ENCODE measurements at regions not wholly inside any gene's neighbourhood (a gene's known extent, or its start where the extent isn't known, plus 50 kb on each side); places are given as distances from the start of the nearest gene placed in this dataset.

- intact Hi-C loops (cut with DNase I; ENCODE audit: low total_unique reads) = no loop called here
- Histone ChIP-seq H3K36me3 (no peaks in the 10 kb centered on the region), H3K4me1 (no peaks in the 10 kb centered on the region), H3K27ac (no peak overlapping the region), H3K27me3 (no peaks in the 10 kb centered on the region), H3K4me3 (no peak overlapping the region), H3K9me3 (no peaks in the 10 kb centered on the region)
- TF ChIP-seq, protein P1, sequence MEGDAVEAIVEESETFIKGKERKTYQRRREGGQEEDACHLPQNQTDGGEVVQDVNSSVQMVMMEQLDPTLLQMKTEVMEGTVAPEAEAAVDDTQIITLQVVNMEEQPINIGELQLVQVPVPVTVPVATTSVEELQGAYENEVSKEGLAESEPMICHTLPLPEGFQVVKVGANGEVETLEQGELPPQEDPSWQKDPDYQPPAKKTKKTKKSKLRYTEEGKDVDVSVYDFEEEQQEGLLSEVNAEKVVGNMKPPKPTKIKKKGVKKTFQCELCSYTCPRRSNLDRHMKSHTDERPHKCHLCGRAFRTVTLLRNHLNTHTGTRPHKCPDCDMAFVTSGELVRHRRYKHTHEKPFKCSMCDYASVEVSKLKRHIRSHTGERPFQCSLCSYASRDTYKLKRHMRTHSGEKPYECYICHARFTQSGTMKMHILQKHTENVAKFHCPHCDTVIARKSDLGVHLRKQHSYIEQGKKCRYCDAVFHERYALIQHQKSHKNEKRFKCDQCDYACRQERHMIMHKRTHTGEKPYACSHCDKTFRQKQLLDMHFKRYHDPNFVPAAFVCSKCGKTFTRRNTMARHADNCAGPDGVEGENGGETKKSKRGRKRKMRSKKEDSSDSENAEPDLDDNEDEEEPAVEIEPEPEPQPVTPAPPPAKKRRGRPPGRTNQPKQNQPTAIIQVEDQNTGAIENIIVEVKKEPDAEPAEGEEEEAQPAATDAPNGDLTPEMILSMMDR (IDR thresholded peaks at IDR 0.05) = no peak
- no peak for DNase-seq
Observed at GRCh38 chr3:65233561-65233960, 545.8 kb upstream of the ADAMTS9 start.

- TF ChIP-seq, protein P1 (IDR thresholded peaks at IDR 0.05) = no peak
- intact Hi-C loops (cut with DNase I; ENCODE audit: low total_unique reads) = no loop called here
Observed at GRCh38 chr3:65231544-65231943, 543.7 kb upstream of the ADAMTS9 start.

GRCh38 chr3:65230261-65231139, 542.7 kb upstream of the ADAMTS9 start:
- H3K4me1 ChIP-seq = no peaks in the 10 kb centered on the region
- no peak for DNase-seq
- H3K27ac ChIP-seq = no peak overlapping the region
- H3K9me3 ChIP-seq = no peaks in the 10 kb centered on the region
- no peaks in the 10 kb centered on the region for H3K36me3 ChIP-seq
- no peaks in the 10 kb centered on the region for H3K27me3 ChIP-seq
- TF ChIP-seq, protein P1 (IDR thresholded peaks at IDR 0.05) = no peak
- intact Hi-C loops (cut with DNase I; ENCODE audit: low total_unique reads) = no loop called here
- H3K4me3 ChIP-seq = no peak overlapping the region

More at GRCh38 chr3:65231544-65231943, 543.7 kb upstream of the ADAMTS9 start:
- H3K4me1 ChIP-seq = no peaks in the 10 kb centered on the region
- no peaks in the 10 kb centered on the region for H3K9me3 ChIP-seq
- no peaks in the 10 kb centered on the region for H3K36me3 ChIP-seq
- H3K27ac ChIP-seq = no peak overlapping the region
- DNase-seq = no peak
- no peak overlapping the region for H3K4me3 ChIP-seq
- no peaks in the 10 kb centered on the region for H3K27me3 ChIP-seq

DNA sequence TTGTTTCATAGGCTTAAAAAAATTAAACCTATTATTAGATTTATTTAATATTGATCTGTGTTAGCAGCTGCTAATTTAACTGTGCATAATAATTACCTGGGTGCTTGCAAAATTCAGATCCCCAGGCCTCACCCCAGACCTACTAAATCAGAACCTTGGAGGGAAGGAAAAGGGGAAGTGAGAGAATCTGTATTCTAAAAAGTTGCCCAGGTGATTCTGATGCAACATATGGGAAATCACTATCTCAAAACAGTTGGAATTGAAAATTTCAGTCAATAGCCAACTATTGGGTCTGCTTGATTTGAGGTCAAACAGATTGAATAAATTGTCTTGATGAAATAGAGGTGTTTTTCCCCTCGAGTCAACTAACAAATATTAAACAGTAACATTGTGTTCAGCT, 538.5 kb upstream of the ADAMTS9 start:
- Histone ChIP-seq H3K27me3 (no peaks in the 10 kb centered on the region), H3K27ac (no peak overlapping the region), H3K4me3 (no peak overlapping the region), H3K36me3 (no peaks in the 10 kb centered on the region), H3K9me3 (no peaks in the 10 kb centered on the region), H3K4me1 (no peaks in the 10 kb centered on the region)
- no peak for DNase-seq
- TF ChIP-seq, protein P1 (IDR thresholded peaks at IDR 0.05) = no peak
- intact Hi-C loops (cut with DNase I; ENCODE audit: low total_unique reads) = no loop called here

DNA sequence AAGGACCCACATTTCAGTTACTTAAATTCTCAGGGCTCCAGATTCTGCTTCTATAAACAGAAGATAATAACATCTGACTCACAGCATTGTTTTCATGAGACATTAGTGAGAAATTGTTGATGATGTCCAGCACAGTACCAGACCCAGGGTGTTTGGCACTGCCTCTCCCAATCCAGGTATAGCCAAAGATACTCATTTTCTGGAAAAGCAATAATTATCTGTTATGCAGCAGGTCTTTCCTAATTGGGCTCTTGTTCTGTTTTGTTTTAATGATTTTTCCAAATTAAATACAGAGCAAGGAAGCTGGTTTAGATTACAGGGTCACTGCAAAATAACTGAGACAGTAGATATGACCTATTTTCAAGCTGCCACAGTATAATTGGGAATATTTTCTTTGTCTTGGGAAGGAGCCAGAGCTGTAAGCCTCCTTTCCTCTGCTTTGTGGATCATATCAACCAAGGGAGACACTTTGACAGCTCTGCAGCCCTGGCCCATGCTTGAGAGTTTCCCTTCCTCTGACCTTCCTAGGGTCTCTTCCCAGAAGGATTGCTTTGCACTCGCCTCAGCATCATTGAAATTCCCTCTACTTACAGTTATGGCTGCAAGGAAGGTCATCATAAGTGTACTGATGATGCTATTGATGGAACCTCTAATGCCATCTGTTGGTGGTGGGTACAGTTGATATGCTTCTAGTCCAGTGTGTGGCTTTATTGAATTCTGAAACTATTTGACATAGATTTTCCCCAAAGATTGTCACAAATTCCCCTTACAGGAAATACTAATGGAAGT, 522.4 kb upstream of the ADAMTS9 start:
- H3K9me3 ChIP-seq = no peaks in the 10 kb centered on the region
- H3K27ac ChIP-seq = no peak overlapping the region
- TF ChIP-seq, protein P1 (IDR thresholded peaks at IDR 0.05) = no peak
- no peaks in the 10 kb centered on the region for H3K36me3 ChIP-seq
- no peaks in the 10 kb centered on the region for H3K27me3 ChIP-seq
- DNase-seq = no peak
- no peaks in the 10 kb centered on the region for H3K4me1 ChIP-seq
- intact Hi-C loops (cut with DNase I; ENCODE audit: low total_unique reads) = no loop called here
- H3K4me3 ChIP-seq = no peak overlapping the region

Data from tibial artery (tissue), 4 donors.